Cardiac muscle cell (in vitro differentiated cells and primary cell): ENCODE measurements at regions not wholly inside any gene's neighbourhood (a gene's known extent, or its start where the extent isn't known, plus 50 kb on each side); places are given as distances from the start of the nearest gene placed in this dataset.

ENCODE experiments used
- DNase-seq, 2 donors: peaks; one replicate each; pipeline versions ENCODE4 v3.0.0 to v3.0.0-alpha.2; 2010 to 2017; ENCODE audit warnings: low read depth in 1 of 2, low spot score in 1 of 2
- H3K27ac ChIP-seq: fragments of 200-600 bp; sonication (generic); 2 replicates; pipeline ENCODE4 v1.5.1; 2016
- H3K27me3 ChIP-seq: fragments of 200-600 bp; sonication (generic); 2 replicates; pipeline ENCODE4 v1.6.0; 2016; ENCODE audit warnings: control low read depth
- H3K36me3 ChIP-seq: fragments of 200-600 bp; sonication (generic); 2 replicates; pipeline ENCODE4 v1.5.1; 2016; ENCODE audit warnings: control low read depth
- H3K4me1 ChIP-seq: fragments of 200-600 bp; sonication (generic); 2 replicates; pipeline ENCODE4 v1.8.1; 2017; ENCODE audit warnings: low read depth, mild to moderate bottlenecking, mixed run types
- H3K4me3 ChIP-seq: fragments of 200-600 bp; sonication (generic); 2 replicates; pipeline ENCODE4 v1.5.1; 2016; ENCODE audit warnings: mild to moderate bottlenecking
- H3K9me3 ChIP-seq: fragments of 200-600 bp; sonication (generic); 2 replicates; pipeline ENCODE4 v1.5.1; 2017; ENCODE audit warnings: low read depth, mild to moderate bottlenecking, control low read depth
- TF ChIP-seq, protein P1 (sequence below): IDR thresholded peaks from 2 replicates; pipeline ENCODE4 v1.5.1; 2012; ENCODE audit warnings: low read depth, mild to moderate bottlenecking, low read length

- no peak overlapping the region for H3K27ac ChIP-seq
- H3K9me3 ChIP-seq, result no peaks in the 10 kb centered on the region
- DNase-seq, result no peak
- no peak overlapping the region for H3K4me3 ChIP-seq
- no peaks in the 10 kb centered on the region for H3K36me3 ChIP-seq
- no peaks in the 10 kb centered on the region for H3K4me1 ChIP-seq
- TF ChIP-seq, protein P1, sequence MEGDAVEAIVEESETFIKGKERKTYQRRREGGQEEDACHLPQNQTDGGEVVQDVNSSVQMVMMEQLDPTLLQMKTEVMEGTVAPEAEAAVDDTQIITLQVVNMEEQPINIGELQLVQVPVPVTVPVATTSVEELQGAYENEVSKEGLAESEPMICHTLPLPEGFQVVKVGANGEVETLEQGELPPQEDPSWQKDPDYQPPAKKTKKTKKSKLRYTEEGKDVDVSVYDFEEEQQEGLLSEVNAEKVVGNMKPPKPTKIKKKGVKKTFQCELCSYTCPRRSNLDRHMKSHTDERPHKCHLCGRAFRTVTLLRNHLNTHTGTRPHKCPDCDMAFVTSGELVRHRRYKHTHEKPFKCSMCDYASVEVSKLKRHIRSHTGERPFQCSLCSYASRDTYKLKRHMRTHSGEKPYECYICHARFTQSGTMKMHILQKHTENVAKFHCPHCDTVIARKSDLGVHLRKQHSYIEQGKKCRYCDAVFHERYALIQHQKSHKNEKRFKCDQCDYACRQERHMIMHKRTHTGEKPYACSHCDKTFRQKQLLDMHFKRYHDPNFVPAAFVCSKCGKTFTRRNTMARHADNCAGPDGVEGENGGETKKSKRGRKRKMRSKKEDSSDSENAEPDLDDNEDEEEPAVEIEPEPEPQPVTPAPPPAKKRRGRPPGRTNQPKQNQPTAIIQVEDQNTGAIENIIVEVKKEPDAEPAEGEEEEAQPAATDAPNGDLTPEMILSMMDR, result no peak
- no peaks in the 10 kb centered on the region for H3K27me3 ChIP-seq
These were observed 220.6 kb upstream of the SH3BP4 start for GRCh38 chr2:234731236-234731635.

DNA sequence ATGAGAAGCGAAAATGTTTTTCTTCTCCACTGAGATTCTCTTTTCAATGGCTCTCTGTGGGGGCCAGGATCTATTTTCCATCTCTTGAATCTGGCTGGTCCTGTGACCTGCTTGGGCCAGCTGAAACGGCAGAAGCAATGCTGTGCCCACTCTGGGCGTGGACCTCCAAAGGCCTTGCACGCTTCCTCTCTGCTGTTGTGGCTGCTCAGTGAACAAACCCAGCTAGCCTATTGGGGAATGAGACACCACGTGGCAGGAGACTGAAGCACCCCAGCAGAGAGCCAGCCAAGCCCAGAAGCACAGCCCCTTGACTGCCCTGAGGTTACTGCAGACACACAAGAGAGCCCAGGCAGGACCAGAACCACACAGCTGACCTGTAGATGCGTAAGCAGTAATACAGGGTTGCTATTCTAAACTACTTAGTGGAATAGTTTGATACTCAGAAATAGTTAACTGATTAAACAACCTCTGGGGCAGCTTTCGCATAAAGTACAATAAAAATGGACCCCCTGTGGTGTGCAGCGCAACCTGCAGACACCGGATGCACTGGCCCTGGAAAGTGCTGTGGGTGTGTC lies 221.7 kb upstream of the SH3BP4 start:
- Histone ChIP-seq H3K4me1 (no peaks in the 10 kb centered on the region), H3K27ac (no peak overlapping the region), H3K4me3 (no peak overlapping the region), H3K27me3 (no peaks in the 10 kb centered on the region), H3K9me3 (no peaks in the 10 kb centered on the region), H3K36me3 (no peaks in the 10 kb centered on the region)
- TF ChIP-seq, protein P1, result no peak
- DNase-seq, result no peak

DNA sequence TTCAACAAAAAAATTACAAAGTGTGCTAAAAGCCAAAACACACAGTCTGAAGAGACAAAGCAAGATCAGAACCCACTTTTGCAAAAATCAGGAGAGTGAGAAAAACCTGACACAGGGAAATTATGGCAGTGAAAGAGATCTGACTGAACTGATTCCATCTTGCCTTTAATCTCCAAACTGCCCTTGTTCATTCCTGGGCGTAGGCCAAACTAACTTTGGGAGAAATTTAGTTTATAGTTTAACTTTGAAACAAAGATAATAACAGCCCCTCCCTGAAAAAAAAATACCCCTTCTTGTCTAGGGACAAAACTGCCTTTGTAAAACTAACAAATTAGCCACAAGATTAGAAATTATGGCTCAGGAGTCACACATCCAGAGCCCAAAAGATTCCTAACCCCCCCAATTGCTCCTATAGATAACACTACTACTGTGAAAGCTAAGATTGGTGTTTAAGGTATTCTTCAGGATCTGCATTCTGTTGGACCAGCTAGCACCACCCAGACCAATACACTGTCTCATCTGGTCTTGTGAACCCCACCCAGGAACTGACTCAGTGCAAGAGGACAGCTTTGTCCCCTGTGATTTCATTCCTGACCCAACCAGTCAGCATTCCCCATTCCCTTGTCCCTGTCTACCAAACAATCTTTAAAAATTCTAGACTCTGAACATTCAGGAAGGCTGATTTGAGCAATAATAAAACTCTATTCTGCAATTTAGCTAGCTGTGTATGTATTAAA lies 226.1 kb upstream of the SH3BP4 start:
- Histone ChIP-seq H3K27ac (no peak overlapping the region), H3K4me3 (no peak overlapping the region), H3K9me3 (no peaks in the 10 kb centered on the region), H3K27me3 (no peaks in the 10 kb centered on the region), H3K36me3 (no peaks in the 10 kb centered on the region), H3K4me1 (no peaks in the 10 kb centered on the region)
- TF ChIP-seq, protein P1, result no peak
- no peak for DNase-seq

DNA sequence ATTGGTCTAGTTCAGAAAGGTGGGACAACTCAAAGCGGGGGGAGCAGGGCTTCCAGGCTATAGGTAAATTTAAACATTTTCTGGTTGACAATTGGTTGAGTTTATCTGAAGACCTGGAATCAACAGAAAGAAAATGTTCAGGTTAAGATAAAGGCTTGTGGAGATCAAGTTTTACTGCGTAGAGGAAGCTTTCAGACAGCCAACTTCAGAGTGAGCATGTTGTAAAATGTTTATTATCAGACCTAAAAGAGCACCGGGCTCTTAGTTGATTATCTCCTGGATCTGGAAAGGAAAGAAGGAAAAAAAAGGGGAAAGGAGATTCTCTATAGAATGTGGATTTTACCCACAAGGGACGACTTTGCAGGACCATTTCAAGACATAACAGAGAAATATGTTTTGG lies 227.0 kb upstream of the SH3BP4 start:
- Histone ChIP-seq H3K27ac (no peak overlapping the region), H3K9me3 (no peaks in the 10 kb centered on the region), H3K4me3 (no peak overlapping the region), H3K36me3 (no peaks in the 10 kb centered on the region), H3K4me1 (no peaks in the 10 kb centered on the region), H3K27me3 (no peaks in the 10 kb centered on the region)
- TF ChIP-seq, protein P1, result no peak
- DNase-seq, result no peak

DNA sequence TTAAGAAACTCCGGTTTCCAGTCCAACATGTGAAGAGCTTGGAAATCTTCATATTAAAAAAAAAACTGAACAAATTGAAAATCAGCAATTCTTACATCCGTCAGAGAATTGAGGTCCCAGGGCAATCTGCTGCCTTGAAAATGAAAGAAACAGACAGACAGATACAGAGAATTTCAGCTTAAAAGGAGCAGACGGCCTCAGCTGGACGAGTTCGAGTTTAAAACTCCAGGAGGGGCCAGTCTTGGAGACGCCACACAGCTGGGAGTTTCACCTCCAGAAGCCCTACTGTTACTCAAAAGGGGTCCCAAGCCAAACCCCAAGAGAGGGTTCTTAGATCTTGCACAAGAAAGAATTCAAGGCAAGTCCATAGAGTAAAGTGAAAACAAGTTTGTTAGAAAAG lies 226.5 kb upstream of the ARL4C start:
- no peaks in the 10 kb centered on the region for H3K9me3 ChIP-seq
- no peak for DNase-seq
- H3K4me1 ChIP-seq, result no peaks in the 10 kb centered on the region
- no peak overlapping the region for H3K27ac ChIP-seq
- H3K36me3 ChIP-seq, result no peaks in the 10 kb centered on the region
- no peaks in the 10 kb centered on the region for H3K27me3 ChIP-seq
- no peak overlapping the region for H3K4me3 ChIP-seq
- TF ChIP-seq, protein P1, result no peak
